Activated CD8-positive, alpha-beta T cell treated with anti-CD3 and anti-CD28 coated beads for 36 hours (primary cell): ENCODE measurements at regions not wholly inside any gene's neighbourhood (a gene's known extent, or its start where the extent isn't known, plus 50 kb on each side); places are given as distances from the start of the nearest gene placed in this dataset.

Source experiments
- ATAC-seq: fragments of 200-7000 bp; cut with Tn5 transposase; one replicate; pipeline ENCODE4 v1.10.0; 2021; ENCODE audit warnings: mild to moderate bottlenecking, moderate library complexity
- CTCF ChIA-PET: fragments of 350-600 bp; sonication (Branson Sonifier 250); formaldehyde crosslinking; loops from one replicate; lab custom pipeline; 2021; ENCODE audit warnings: antibody characterized with exemption; lab: Charles Lee
- POLR2A ChIA-PET: fragments of 350-600 bp; sonication (Branson Sonifier 250); formaldehyde crosslinking; loops from one replicate; lab custom pipeline; 2021; ENCODE audit warnings: antibody characterized with exemption; lab: Charles Lee
- DNase-seq: peaks from one replicate; pipeline ENCODE4 v3.0.0-alpha.2; 2020
- H3K27ac Mint-ChIP-seq: one replicate; pipeline ENCODE4 v1.8.0; 2021; ENCODE audit warnings: mild to moderate bottlenecking, mixed read lengths
- H3K27me3 Mint-ChIP-seq: one replicate; pipeline ENCODE4 v1.8.0; 2021; ENCODE audit warnings: mixed read lengths
- H3K36me3 Mint-ChIP-seq: one replicate; pipeline ENCODE4 v1.8.0; 2021; ENCODE audit warnings: low read depth, mixed read lengths
- H3K4me1 Mint-ChIP-seq: one replicate; pipeline ENCODE4 v1.8.0; 2021; ENCODE audit warnings: low read depth, mixed read lengths
- H3K4me3 Mint-ChIP-seq: one replicate; pipeline ENCODE4 v1.8.0; 2021; ENCODE audit warnings: mild to moderate bottlenecking, moderate library complexity, mixed read lengths
- H3K9me3 Mint-ChIP-seq: one replicate; pipeline ENCODE4 v1.8.0; 2021; ENCODE audit warnings: mixed read lengths
- CTCF ChIP-seq: fragments of 200-600 bp; IDR thresholded peaks from one replicate; pipeline ENCODE4 v1.8.0; 2022; ENCODE audit warnings: antibody characterized with exemption, mild to moderate bottlenecking
- intact Hi-C: fragments of 100-400 bp; cut with micrococcal nuclease; formaldehyde crosslinking; loops from one replicate; pipeline ENCODE4 v1.10.0; 2022

- Mint-ChIP-seq H3K27me3 (peaks cover 8% of the 10 kb centered on the region), H3K4me1 (no peaks in the 10 kb centered on the region), H3K27ac (no peak overlapping the region), H3K36me3 (no peaks in the 10 kb centered on the region), H3K4me3 (no peak overlapping the region), H3K9me3 (peaks cover 3% of the 10 kb centered on the region)
- DNase-seq, result no peak
- ChIA-PET CTCF (interaction anchor here (4.0 kb wide), 1 partner anchor 11 kb away, joined by 33 read pairs; no protein-coding TSS in a partner anchor), POLR2A (no interaction called here)
- intact Hi-C loops, result loop anchor here (5.0 kb wide), 1 partner anchor 233 kb away; no protein-coding TSS in a partner anchor
- no peak for ATAC-seq
- no peak for TF ChIP-seq CTCF
Observed at GRCh38 chr2:121089166-121089510, 195.9 kb downstream of the TFCP2L1 start.

GRCh38 chr2:121090088-121090715 lies 194.8 kb downstream of the TFCP2L1 start:
- no peak for DNase-seq
- Mint-ChIP-seq H3K4me1 (no peaks in the 10 kb centered on the region), H3K36me3 (no peaks in the 10 kb centered on the region), H3K9me3 (peaks cover 3% of the 10 kb centered on the region), H3K27ac (no peak overlapping the region), H3K27me3 (peaks cover 5% of the 10 kb centered on the region), H3K4me3 (no peak overlapping the region)
- CTCF ChIA-PET, result interaction anchor here (1.4 to 2.4 kb wide), 2 partner anchors 10 to 13 kb away, joined by 4 to 8 read pairs; no protein-coding TSS in a partner anchor
- intact Hi-C loops, result no loop called here
- no peak for ATAC-seq
- POLR2A ChIA-PET, result no interaction called here
- TF ChIP-seq CTCF, result no peak

GRCh38 chr2:121092095-121092494 lies 192.9 kb downstream of the TFCP2L1 start:
- TF ChIP-seq CTCF, result no peak
- H3K27me3 Mint-ChIP-seq, result peaks cover 5% of the 10 kb centered on the region
- CTCF ChIA-PET, result interaction anchor here (0.7 to 2.4 kb wide), 3 partner anchors 9 to 14 kb away, joined by 3 to 8 read pairs (median 5); no protein-coding TSS in a partner anchor
- DNase-seq (no peak), ATAC-seq (no peak)
- POLR2A ChIA-PET, result no interaction called here
- no peak overlapping the region for H3K27ac Mint-ChIP-seq
- intact Hi-C loops, result no loop called here
- H3K9me3 Mint-ChIP-seq, result peaks cover 3% of the 10 kb centered on the region
- no peaks in the 10 kb centered on the region for H3K36me3 Mint-ChIP-seq
- no peaks in the 10 kb centered on the region for H3K4me1 Mint-ChIP-seq
- H3K4me3 Mint-ChIP-seq, result no peak overlapping the region

GRCh38 chr2:121093692-121094091 lies 191.3 kb downstream of the TFCP2L1 start:
- Mint-ChIP-seq H3K4me3 (no peak overlapping the region), H3K27ac (no peak overlapping the region), H3K27me3 (peaks cover 9% of the 10 kb centered on the region), H3K36me3 (no peaks in the 10 kb centered on the region), H3K4me1 (no peaks in the 10 kb centered on the region), H3K9me3 (peaks cover 3% of the 10 kb centered on the region)
- DNase-seq (no peak), ATAC-seq (no peak)
- ChIA-PET CTCF (interaction anchor here (1.0 to 1.4 kb wide), 2 partner anchors 14 to 16 kb away, joined by 3 to 4 read pairs; no protein-coding TSS in a partner anchor), POLR2A (no interaction called here)
- intact Hi-C loops, result no loop called here
- TF ChIP-seq CTCF, result no peak

- Mint-ChIP-seq H3K27me3 (peaks cover 9% of the 10 kb centered on the region), H3K36me3 (no peaks in the 10 kb centered on the region), H3K9me3 (peaks cover 3% of the 10 kb centered on the region), H3K4me1 (no peaks in the 10 kb centered on the region), H3K4me3 (no peak overlapping the region), H3K27ac (no peak overlapping the region)
- intact Hi-C loops, result no loop called here
- ATAC-seq (no peak), DNase-seq (no peak)
- TF ChIP-seq CTCF, result no peak
- POLR2A ChIA-PET, result no interaction called here
- CTCF ChIA-PET, result interaction anchor here (1.0 to 1.7 kb wide), 4 partner anchors 8 to 262 kb away, joined by 3 to 8 read pairs (median 4); no protein-coding TSS in a partner anchor
Observed at GRCh38 chr2:121094101-121094500, 190.9 kb downstream of the TFCP2L1 start.
